Stomach smooth muscle (tissue), 2 donors: ENCODE measurements at regions not wholly inside any gene's neighbourhood (a gene's known extent, or its start where the extent isn't known, plus 50 kb on each side); places are given as distances from the start of the nearest gene placed in this dataset.

Experiments used
- H3K27ac ChIP-seq: one replicate; pipeline ENCODE4 v1.7.0; 2013; ENCODE audit warnings: mild to moderate bottlenecking, low read length, inconsistent platforms
- H3K27me3 ChIP-seq, 2 donors: one replicate each; pipeline ENCODE4 v1.7.0; 2013; ENCODE audit warnings: low read length in 2 of 2; ENCODE audit not compliant: insufficient read depth in 2 of 2, control insufficient read depth in 1 of 2
- H3K36me3 ChIP-seq, 2 donors: one replicate each; pipeline ENCODE4 v1.7.0; 2013; ENCODE audit warnings: low read length in 2 of 2; ENCODE audit not compliant: control insufficient read depth in 2 of 2, insufficient read depth in 2 of 2
- H3K4me1 ChIP-seq: one replicate; pipeline ENCODE4 v1.7.0; 2013; ENCODE audit warnings: low read length; ENCODE audit not compliant: control insufficient read depth, insufficient read depth
- H3K4me3 ChIP-seq, 2 donors: one replicate each; pipeline ENCODE4 v1.7.0; 2013; ENCODE audit warnings: low read length in 2 of 2
- H3K9ac ChIP-seq, 2 donors: one replicate each; pipeline ENCODE4 v1.7.0; 2013; ENCODE audit warnings: low read length in 2 of 2, mild to moderate bottlenecking in 1 of 2
- H3K9me3 ChIP-seq, 2 donors: one replicate each; pipeline ENCODE4 v1.7.0; 2013; ENCODE audit warnings: low read length in 2 of 2; ENCODE audit not compliant: control insufficient read depth in 2 of 2
- donor health status: healthy.
- donor health status: Pancreatic carcinoma.

DNA sequence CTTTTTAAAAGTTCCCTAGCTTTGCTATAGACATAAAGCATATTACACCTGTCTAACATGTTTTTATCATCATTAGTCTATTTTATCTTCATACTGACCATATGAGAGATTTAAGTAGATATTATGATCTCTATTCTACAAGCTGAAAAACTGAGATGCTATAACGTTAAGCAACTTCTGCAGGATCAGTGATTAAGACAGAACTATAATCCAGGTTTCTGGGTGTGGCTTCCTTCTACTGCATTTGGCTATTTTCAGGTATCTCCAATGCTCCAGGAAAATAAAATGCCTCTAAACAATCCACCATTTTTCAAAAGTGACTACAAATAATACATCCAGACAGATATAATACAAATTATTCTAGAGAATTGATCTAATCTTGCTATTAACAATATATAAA is 53.4 kb downstream of the RGS2 start:
- Histone ChIP-seq H3K36me3 (no peaks in the 10 kb centered on the region), H3K27me3 (no peaks in the 10 kb centered on the region), H3K27ac (no peak overlapping the region), H3K9ac (no peak overlapping the region), H3K4me3 (no peak overlapping the region), H3K4me1 (no peaks in the 10 kb centered on the region), H3K9me3 (no peaks in the 10 kb centered on the region)

DNA sequence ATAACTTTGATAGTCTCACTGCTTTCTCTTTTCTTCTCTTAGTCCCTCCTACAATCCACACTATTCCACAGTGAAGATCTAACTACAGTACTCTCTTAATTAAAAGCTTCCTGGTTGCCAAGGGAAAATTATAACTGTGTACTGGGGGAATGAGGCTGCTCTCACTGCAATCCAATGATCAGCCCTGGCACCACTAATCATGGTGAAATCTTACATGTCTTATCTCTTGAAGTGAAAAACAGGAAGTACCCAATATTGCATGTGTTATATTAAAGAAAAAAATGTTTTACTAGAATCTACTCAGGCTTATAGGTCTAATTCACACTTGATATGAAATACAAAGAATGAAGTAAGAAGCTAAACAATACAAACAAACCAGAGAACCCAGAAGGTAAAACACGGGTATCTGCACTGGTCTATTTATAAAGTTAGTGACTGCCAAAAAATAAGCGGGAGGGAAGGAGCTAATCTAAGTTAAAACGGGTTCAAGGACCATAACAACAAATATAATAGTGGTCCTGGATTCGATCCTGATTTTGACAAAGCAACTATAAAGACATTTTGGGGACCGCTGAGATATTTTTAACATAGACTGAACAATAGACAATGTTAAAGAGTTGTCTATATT is 57.5 kb downstream of the RGS2 start:
- Histone ChIP-seq H3K27me3 (no peaks in the 10 kb centered on the region), H3K4me3 (no peak overlapping the region), H3K4me1 (no peaks in the 10 kb centered on the region), H3K9me3 (no peaks in the 10 kb centered on the region), H3K27ac (no peak overlapping the region), H3K36me3 (no peaks in the 10 kb centered on the region), H3K9ac (no peak overlapping the region)

DNA sequence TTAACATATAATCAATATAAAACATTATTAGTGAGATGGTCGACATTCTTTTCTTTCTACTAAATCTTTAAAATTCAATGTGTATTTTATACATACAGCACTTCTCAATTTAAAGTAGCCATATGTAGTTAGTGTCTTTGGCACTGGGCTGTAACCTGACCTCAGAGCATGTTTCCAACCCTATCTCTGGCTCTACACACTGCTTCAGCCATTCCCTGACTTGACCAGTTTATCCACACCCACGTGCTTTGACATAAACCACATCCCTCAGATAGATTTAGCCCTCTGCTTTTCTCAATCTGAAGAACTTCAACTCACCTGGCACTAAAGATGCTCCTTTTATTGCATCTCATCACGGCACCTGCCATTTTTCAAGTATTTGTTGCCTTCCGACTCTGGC is 58.3 kb downstream of the RGS2 start:
- no peak overlapping the region for H3K27ac ChIP-seq

DNA sequence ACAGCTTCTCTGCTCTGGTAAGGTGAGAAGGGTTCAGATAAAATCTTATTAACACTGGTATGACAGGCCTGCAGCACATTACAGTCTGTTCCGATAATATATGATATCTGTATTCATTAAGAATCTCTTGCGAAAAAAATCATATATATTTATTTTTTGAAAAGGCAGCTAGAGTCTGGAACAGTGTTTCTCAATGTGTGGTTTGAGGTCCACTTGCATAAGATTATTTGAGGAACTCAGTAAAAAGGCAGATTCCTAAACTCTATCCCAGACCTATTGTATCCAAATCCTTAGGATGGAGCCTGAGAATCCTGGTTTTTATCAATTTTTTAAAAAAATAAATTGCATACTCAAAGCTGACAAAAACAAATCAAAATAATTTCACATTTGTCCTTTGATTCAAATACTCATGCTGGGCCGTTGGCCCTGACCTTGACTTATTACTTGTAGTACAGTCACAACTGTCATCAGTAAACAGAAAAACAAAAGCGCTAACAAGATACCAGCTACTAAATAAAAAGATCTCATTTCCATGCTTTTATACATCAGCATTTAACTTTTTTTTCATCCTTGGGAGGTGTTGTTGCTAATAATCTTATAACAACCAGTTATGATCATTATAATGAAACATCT is 60.6 kb downstream of the RGS2 start:
- no peaks in the 10 kb centered on the region for H3K36me3 ChIP-seq
- H3K27me3 ChIP-seq: no peaks in the 10 kb centered on the region
- no peak overlapping the region for H3K4me3 ChIP-seq
- H3K9ac ChIP-seq: no peak overlapping the region
- no peak overlapping the region for H3K27ac ChIP-seq
- H3K4me1 ChIP-seq: no peaks in the 10 kb centered on the region
- H3K9me3 ChIP-seq: no peaks in the 10 kb centered on the region

More for the DNA sequence above, 58.3 kb downstream of the RGS2 start:
- no peaks in the 10 kb centered on the region for H3K36me3 ChIP-seq
- H3K27me3 ChIP-seq: no peaks in the 10 kb centered on the region
- H3K4me1 ChIP-seq: no peaks in the 10 kb centered on the region
- no peak overlapping the region for H3K9ac ChIP-seq
- no peak overlapping the region for H3K4me3 ChIP-seq
- H3K9me3 ChIP-seq: no peaks in the 10 kb centered on the region

DNA sequence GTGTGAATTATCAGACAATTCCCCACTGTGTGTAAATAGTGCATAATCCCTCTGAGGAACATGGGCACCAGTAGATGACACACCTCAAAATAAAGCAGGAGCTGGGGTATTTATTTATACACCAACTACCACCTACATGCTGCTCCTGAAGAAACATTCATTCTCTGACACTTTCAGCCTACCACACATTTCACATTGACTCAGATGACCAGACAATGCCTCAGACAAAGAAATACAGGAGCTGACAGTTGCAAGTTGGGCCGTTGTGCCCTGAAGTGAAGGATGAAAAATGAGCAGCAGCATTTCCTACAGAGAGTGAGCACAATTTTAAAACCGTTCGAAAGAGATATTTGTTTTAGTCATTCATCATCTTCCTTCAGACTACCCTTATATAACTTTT is 63.2 kb downstream of the RGS2 start:
- Histone ChIP-seq H3K4me1 (no peaks in the 10 kb centered on the region), H3K27me3 (no peaks in the 10 kb centered on the region), H3K4me3 (no peak overlapping the region), H3K9me3 (no peaks in the 10 kb centered on the region), H3K27ac (no peak overlapping the region), H3K36me3 (no peaks in the 10 kb centered on the region), H3K9ac (no peak overlapping the region)

DNA sequence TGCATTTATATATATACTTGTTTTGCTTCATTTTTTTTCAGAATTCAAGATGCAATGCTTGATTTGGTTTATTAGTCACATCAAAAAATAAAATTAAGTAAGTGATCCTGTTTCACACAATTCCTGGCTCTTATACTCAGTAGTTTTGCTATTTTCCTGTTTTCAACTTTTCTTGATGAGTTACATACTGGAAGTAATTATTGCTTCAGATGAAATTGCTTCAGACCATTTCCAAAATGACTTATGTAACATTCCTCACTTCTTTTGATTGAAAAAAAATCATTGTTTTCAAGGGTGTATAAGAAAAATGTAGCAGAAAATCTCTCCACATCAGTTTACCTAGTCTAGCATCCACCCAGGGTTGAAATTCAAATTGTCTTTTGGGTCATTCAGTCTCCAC is 65.0 kb downstream of the RGS2 start:
- Histone ChIP-seq H3K36me3 (no peaks in the 10 kb centered on the region), H3K4me3 (no peak overlapping the region), H3K27me3 (no peaks in the 10 kb centered on the region), H3K27ac (no peak overlapping the region), H3K9ac (no peak overlapping the region), H3K4me1 (peaks cover 11% of the 10 kb centered on the region), H3K9me3 (no peaks in the 10 kb centered on the region)

DNA sequence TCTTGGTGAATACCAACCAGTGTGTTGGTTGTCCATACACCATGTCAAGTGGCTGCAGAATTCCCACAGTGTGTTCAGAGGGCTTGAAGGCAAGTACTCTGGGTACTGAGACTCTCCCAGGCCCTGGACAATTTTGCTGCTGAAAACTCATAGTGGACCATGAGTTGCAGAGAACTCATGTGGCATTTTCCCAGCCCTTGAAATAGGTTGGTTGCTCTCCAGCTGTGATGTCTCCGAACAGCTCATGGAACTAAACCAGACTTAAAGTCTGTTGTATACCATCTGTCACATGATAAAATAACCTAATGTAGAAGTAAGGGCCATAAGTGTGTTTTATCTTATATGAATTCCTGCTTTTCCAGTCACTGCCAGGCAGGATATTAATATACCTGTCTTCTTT is 67.8 kb downstream of the RGS2 start:
- no peaks in the 10 kb centered on the region for H3K36me3 ChIP-seq
- no peaks in the 10 kb centered on the region for H3K9me3 ChIP-seq
- H3K27me3 ChIP-seq: no peaks in the 10 kb centered on the region
- H3K4me1 ChIP-seq: peaks cover 11% of the 10 kb centered on the region
- no peak overlapping the region for H3K27ac ChIP-seq
- no peak overlapping the region for H3K9ac ChIP-seq
- no peak overlapping the region for H3K4me3 ChIP-seq

DNA sequence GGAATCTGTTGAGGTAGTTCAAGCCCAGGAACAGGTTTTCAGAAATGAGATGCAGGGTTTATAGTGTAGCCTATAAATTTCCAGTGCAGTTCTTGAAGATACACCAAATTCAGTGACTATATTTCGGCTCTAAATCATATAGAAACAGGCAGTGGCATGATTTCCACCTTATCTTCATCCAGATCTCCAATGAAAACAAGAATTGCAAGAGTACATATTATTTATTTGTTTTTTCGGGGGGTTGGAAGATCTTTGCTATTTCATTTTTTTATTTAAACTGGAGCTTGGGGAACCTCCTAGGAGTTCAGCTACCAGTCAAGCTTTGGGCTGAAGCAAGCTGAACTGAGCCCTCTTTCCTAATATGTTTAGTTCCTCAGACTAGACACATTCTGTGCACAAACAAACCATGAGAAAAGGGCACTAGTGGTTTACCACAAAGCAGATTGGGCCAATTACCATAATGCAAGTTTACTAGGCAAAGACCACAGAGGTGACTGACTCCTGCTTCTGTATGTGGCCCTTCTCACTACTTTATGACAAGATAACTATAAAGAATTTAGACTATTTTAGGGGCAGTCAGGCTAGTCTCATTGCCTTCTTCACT is 68.5 kb downstream of the RGS2 start:
- H3K27me3 ChIP-seq: no peaks in the 10 kb centered on the region

DNA sequence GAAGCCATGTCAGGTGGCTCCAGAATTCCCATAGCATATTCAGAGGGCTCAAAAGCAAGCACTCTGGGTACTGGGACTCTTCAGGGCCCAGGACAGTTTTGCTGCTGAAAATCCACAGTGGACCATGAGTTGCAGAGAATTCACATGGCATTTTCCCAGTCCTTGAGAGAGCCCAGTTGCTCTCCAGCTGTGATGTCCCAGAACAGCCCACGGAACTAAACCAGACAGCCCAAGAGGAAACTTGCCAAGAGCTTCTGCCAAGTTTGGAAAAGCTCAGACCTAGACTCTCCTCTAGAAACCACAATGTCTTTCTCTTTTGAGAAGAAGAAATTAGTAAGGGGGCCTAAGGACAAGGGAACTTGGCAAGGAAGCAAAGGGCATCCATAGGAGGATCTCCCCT is 69.4 kb downstream of the RGS2 start:
- H3K27ac ChIP-seq: no peak overlapping the region
- no peak overlapping the region for H3K4me3 ChIP-seq
- H3K36me3 ChIP-seq: no peaks in the 10 kb centered on the region
- H3K27me3 ChIP-seq: no peaks in the 10 kb centered on the region
- H3K4me1 ChIP-seq: peaks cover 11% of the 10 kb centered on the region
- no peak overlapping the region for H3K9ac ChIP-seq
- no peaks in the 10 kb centered on the region for H3K9me3 ChIP-seq

More for the DNA sequence above, 68.5 kb downstream of the RGS2 start:
- Histone ChIP-seq H3K9me3 (no peaks in the 10 kb centered on the region), H3K4me1 (peaks cover 11% of the 10 kb centered on the region), H3K4me3 (no peak overlapping the region), H3K27ac (no peak overlapping the region), H3K36me3 (no peaks in the 10 kb centered on the region), H3K9ac (no peak overlapping the region)

DNA sequence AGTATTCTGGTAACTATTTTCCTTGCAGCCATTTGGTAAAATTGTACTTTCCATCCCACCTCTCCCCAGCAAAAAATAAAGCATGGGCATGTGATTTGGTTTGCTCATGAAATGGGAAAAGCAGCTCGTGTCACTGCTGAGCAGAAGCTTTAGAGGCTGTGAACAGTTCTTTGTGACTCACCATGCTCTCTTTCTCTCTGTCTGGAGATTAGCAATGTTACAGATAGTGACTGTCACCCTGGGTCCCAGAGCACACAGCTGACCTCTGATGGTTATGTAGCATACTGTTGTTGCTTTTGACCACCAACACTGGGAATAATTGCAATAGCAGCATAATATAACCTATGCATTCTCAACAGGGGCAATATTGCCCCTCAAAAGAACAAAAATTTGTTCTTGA is 70.6 kb downstream of the RGS2 start:
- H3K36me3 ChIP-seq: no peaks in the 10 kb centered on the region
- H3K4me1 ChIP-seq: peaks cover 11% of the 10 kb centered on the region
- H3K4me3 ChIP-seq: no peak overlapping the region
- no peaks in the 10 kb centered on the region for H3K9me3 ChIP-seq
- no peak overlapping the region for H3K9ac ChIP-seq
- H3K27me3 ChIP-seq: no peaks in the 10 kb centered on the region
- no peak overlapping the region for H3K27ac ChIP-seq

DNA sequence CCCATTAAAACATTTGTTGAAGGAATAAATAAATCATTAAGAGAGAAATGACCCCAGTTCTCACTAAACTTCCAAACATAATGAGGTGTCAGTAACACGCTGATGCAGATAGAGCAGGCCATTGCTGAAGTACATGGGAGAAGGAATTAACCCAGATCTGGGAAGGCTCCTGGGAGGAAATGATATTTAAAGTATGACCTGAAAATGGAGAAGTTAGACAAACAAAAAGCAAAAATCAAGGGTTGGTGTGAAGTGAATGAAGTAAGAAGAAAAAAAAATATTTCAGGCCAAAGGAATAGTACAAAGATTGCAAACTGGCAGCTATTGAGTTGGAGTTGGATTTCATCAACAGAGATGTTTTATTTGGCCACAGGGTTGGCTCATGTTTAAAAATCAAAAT is 71.4 kb downstream of the RGS2 start:
- Histone ChIP-seq H3K4me1 (peaks cover 11% of the 10 kb centered on the region), H3K27me3 (no peaks in the 10 kb centered on the region), H3K27ac (no peak overlapping the region), H3K9me3 (no peaks in the 10 kb centered on the region), H3K9ac (no peak overlapping the region), H3K36me3 (no peaks in the 10 kb centered on the region), H3K4me3 (no peak overlapping the region)
